Bronchial epithelial cell (primary cell): ENCODE measurements at regions not wholly inside any gene's neighbourhood (a gene's known extent, or its start where the extent isn't known, plus 50 kb on each side); places are given as distances from the start of the nearest gene placed in this dataset.

Source experiments
- DNase-seq: peaks from one replicate; pipeline ENCODE4 v3.0.0-alpha.2; 2010; ENCODE audit warnings: low read depth
- FAIRE-seq: peaks from 2 replicates; lab custom pipeline; 2011; peaks lifted over from hg19 to GRCh38; lab: Jason Lieb, UNC
- H3K27me3 ChIP-seq: 2 replicates; pipeline ENCODE4 v1.5.1; 2011; ENCODE audit warnings: low read length; ENCODE audit not compliant: control insufficient read depth, insufficient read depth
- H3K36me3 ChIP-seq: 2 replicates; pipeline ENCODE4 v1.5.1; 2011; ENCODE audit warnings: low read length; ENCODE audit not compliant: control insufficient read depth, insufficient read depth
- H3K4me3 ChIP-seq: 2 replicates; pipeline ENCODE4 v1.5.1; 2011; ENCODE audit warnings: mild to moderate bottlenecking, low read depth, low read length, control low read depth
- CTCF ChIP-seq: IDR thresholded peaks from 2 replicates; pipeline ENCODE4 v1.5.1; 2011; ENCODE audit warnings: mild to moderate bottlenecking, moderate library complexity, low read length, control low read depth, inconsistent platforms; ENCODE audit not compliant: insufficient read depth, severe bottlenecking

- no peak for TF ChIP-seq CTCF
These were observed 52.9 kb upstream of the ATP2B4 start for GRCh38 chr1:203573730-203574129.

More at GRCh38 chr1:203573730-203574129, 52.9 kb upstream of the ATP2B4 start:
- FAIRE-seq (no peak), DNase-seq (no peak)
- no peaks in the 10 kb centered on the region for H3K36me3 ChIP-seq
- H3K4me3 ChIP-seq, result no peak overlapping the region
- peaks cover 5% of the 10 kb centered on the region for H3K27me3 ChIP-seq
